H1 (cell line): ENCODE measurements at regions not wholly inside any gene's neighbourhood (a gene's known extent, or its start where the extent isn't known, plus 50 kb on each side); places are given as distances from the start of the nearest gene placed in this dataset.

Source experiments
- CTCF ChIA-PET: fragments of 300-600 bp; sonication (Branson Sonifier 250); formaldehyde crosslinking; loops from one replicate; lab custom pipeline; 2021; ENCODE audit not compliant: partially characterized antibody; lab: Charles Lee
- POLR2A ChIA-PET: fragments of 300-600 bp; sonication (Branson Sonifier 250); formaldehyde crosslinking; loops from one replicate; lab custom pipeline; 2021; ENCODE audit warnings: inconsistent platforms; ENCODE audit not compliant: partially characterized antibody; lab: Charles Lee
- DNase-seq, 2 experiments: peaks; one replicate each; pipeline versions ENCODE4 v3.0.0 to v3.0.0-alpha.2; 2010 to 2022; ENCODE audit warnings: low spot score in 2 of 2, low read depth in 1 of 2, mixed read lengths in 1 of 2
- FAIRE-seq: peaks from 2 replicates; lab custom pipeline; 2011; peaks lifted over from hg19 to GRCh38; lab: Jason Lieb, UNC
- H2AFZ ChIP-seq: 2 replicates; pipeline ENCODE4 v1.8.1; 2012; ENCODE audit warnings: low read length, inconsistent platforms
- H2AK5ac ChIP-seq: 2 replicates; pipeline ENCODE4 v1.6.1; 2013; ENCODE audit warnings: low read depth, low read length
- H2BK120ac ChIP-seq: replicated peaks from 2 replicates; pipeline ENCODE3; 2013; ENCODE audit warnings: low read depth, low read length, inconsistent platforms
- H2BK12ac ChIP-seq: 2 replicates; pipeline ENCODE4 v1.6.1; 2013; ENCODE audit warnings: low read depth, low read length
- H2BK15ac ChIP-seq: 2 replicates; pipeline ENCODE4 v1.6.1; 2013; ENCODE audit warnings: low read length
- H2BK20ac ChIP-seq: 2 replicates; pipeline ENCODE4 v1.6.1; 2013; ENCODE audit warnings: low read length
- H2BK5ac ChIP-seq: 2 replicates; pipeline ENCODE4 v1.6.1; 2013; ENCODE audit warnings: low read depth, low read length
- H3K14ac ChIP-seq: 2 replicates; pipeline ENCODE4 v1.6.1; 2013; ENCODE audit warnings: inconsistent platforms; ENCODE audit not compliant: insufficient read length
- H3K18ac ChIP-seq: 2 replicates; pipeline ENCODE4 v1.6.1; 2013; ENCODE audit warnings: low read length; ENCODE audit errors: extremely low read depth
- H3K23ac ChIP-seq: 2 replicates; pipeline ENCODE4 v1.6.1; 2013; ENCODE audit warnings: inconsistent platforms; ENCODE audit not compliant: insufficient read length
- H3K23me2 ChIP-seq: 2 replicates; pipeline ENCODE4 v1.6.1; 2013; ENCODE audit warnings: low read depth, low read length
- H3K27ac ChIP-seq: 2 replicates; pipeline ENCODE4 v1.6.1; 2011; ENCODE audit warnings: low read depth, low read length, inconsistent platforms
- H3K27me3 ChIP-seq, 4 experiments: replicated peaks in 1 of 4; 1 replicate in 1 of 4; 2 replicates in 3 of 4; pipeline versions ENCODE4 v1.6.1 to v1.8.1; 2011 to 2013; ENCODE audit warnings: low read length in 3 of 4, mild to moderate bottlenecking in 3 of 4, inconsistent platforms in 2 of 4, mixed read lengths in 2 of 4, moderate library complexity in 1 of 4; ENCODE audit not compliant: control insufficient read depth in 3 of 4, insufficient read depth in 3 of 4; ENCODE audit errors: extremely low read depth in 1 of 4
- H3K36me3 ChIP-seq, 4 experiments: 2 replicates each; pipeline versions ENCODE4 v1.6.1 to v1.8.1; 2011 to 2013; ENCODE audit warnings: mild to moderate bottlenecking in 4 of 4, low read length in 3 of 4, moderate library complexity in 2 of 4, control low read depth in 1 of 4, inconsistent platforms in 1 of 4; ENCODE audit not compliant: insufficient read depth in 4 of 4, control insufficient read depth in 2 of 4
- H3K4ac ChIP-seq: replicated peaks from 2 replicates; pipeline ENCODE3; 2013; ENCODE audit warnings: low read length, low read depth, mixed read lengths, inconsistent platforms; ENCODE audit not compliant: insufficient read length
- H3K4me1 ChIP-seq, 4 experiments: replicated peaks in 1 of 4; 1 replicate in 1 of 4; 2 replicates in 3 of 4; pipeline versions ENCODE4 v1.6.1 to v1.8.1; 2011 to 2013; ENCODE audit warnings: low read length in 3 of 4, inconsistent platforms in 2 of 4, mixed read lengths in 1 of 4; ENCODE audit not compliant: insufficient read depth in 4 of 4, control insufficient read depth in 3 of 4
- H3K4me2 ChIP-seq, 2 experiments: 2 replicates each; pipeline versions ENCODE4 v1.6.1 to v1.8.1; 2011 to 2013; ENCODE audit warnings: low read depth in 2 of 2, low read length in 2 of 2, control low read depth in 1 of 2, inconsistent platforms in 1 of 2, mild to moderate bottlenecking in 1 of 2; ENCODE audit not compliant: insufficient read depth in 1 of 2
- H3K4me3 ChIP-seq, 4 experiments: fragments of 200-600, 300-600 bp in 1 of 4; sonication (generic), shearing (Covaris generic), sonication (Bioruptor Twin) in 1 of 4; 2 replicates each; pipeline versions ENCODE4 v1.5.1 to v1.8.1; 2011 to 2016; ENCODE audit warnings: low read length in 4 of 4, low read depth in 3 of 4, control low read depth in 2 of 4, inconsistent platforms in 2 of 4, mild to moderate bottlenecking in 2 of 4, mixed read lengths in 1 of 4, moderate library complexity in 1 of 4; ENCODE audit not compliant: insufficient read depth in 2 of 4; ENCODE audit errors: extremely low read depth in 1 of 4
- H3K56ac ChIP-seq: replicated peaks from 2 replicates; pipeline ENCODE3; 2013; ENCODE audit warnings: low read depth, mild to moderate bottlenecking, mixed read lengths, low read length, inconsistent platforms; ENCODE audit not compliant: insufficient read length
- H3K79me1 ChIP-seq: 2 replicates; pipeline ENCODE4 v1.6.1; 2013; ENCODE audit warnings: low read depth, low read length, control low read depth
- H3K79me2 ChIP-seq, 2 experiments: 2 replicates each; pipeline versions ENCODE4 v1.6.1 to v1.8.1; 2012 to 2013; ENCODE audit warnings: low read length in 2 of 2, mild to moderate bottlenecking in 2 of 2, inconsistent platforms in 1 of 2; ENCODE audit not compliant: insufficient read depth in 2 of 2, control insufficient read depth in 1 of 2
- H3K9ac ChIP-seq, 4 experiments: replicated peaks in 1 of 4; 1 replicate in 1 of 4; 2 replicates in 3 of 4; pipeline versions ENCODE4 v1.6.1 to v1.8.1; 2011 to 2013; ENCODE audit warnings: low read depth in 3 of 4, low read length in 3 of 4, control low read depth in 2 of 4, mild to moderate bottlenecking in 2 of 4, moderate library complexity in 2 of 4, inconsistent platforms in 1 of 4; ENCODE audit errors: extremely low read depth in 1 of 4
- H3K9me3 ChIP-seq, 2 experiments: 2 replicates each; pipeline versions ENCODE4 v1.6.1 to v1.8.1; 2012 to 2013; ENCODE audit warnings: mild to moderate bottlenecking in 2 of 2, moderate library complexity in 2 of 2, control low read depth in 1 of 2, inconsistent platforms in 1 of 2, low read depth in 1 of 2, low read length in 1 of 2, mixed read lengths in 1 of 2; ENCODE audit not compliant: insufficient read depth in 2 of 2
- H4K20me1 ChIP-seq, 2 experiments: replicated peaks in 1 of 2; 2 replicates each; pipeline versions ENCODE3 to v1.8.1; 2011 to 2013; ENCODE audit warnings: inconsistent platforms in 2 of 2, low read length in 2 of 2, mild to moderate bottlenecking in 1 of 2; ENCODE audit not compliant: insufficient read depth in 2 of 2, control insufficient read depth in 1 of 2
- H4K5ac ChIP-seq: 2 replicates; pipeline ENCODE4 v1.6.1; 2013; ENCODE audit warnings: low read length, low read depth, mixed read lengths, inconsistent platforms; ENCODE audit not compliant: insufficient read length
- H4K8ac ChIP-seq: 2 replicates; pipeline ENCODE4 v1.8.0; 2013; ENCODE audit warnings: mild to moderate bottlenecking, moderate library complexity, low read length, inconsistent platforms; ENCODE audit not compliant: insufficient read depth; ENCODE audit errors: extremely low read depth
- H4K91ac ChIP-seq: replicated peaks from 2 replicates; pipeline ENCODE3; 2013; ENCODE audit warnings: low read length, mixed read lengths, inconsistent platforms; ENCODE audit not compliant: insufficient read length
- BACH1 ChIP-seq: IDR thresholded peaks from 2 replicates; pipeline ENCODE4 v1.6.1; 2012; ENCODE audit warnings: low read length, improper control_type of control experiment
- CEBPB ChIP-seq: IDR thresholded peaks from 2 replicates; pipeline ENCODE4 v1.6.1; 2012; ENCODE audit warnings: low read depth, low read length
- CHD2 ChIP-seq: IDR thresholded peaks from 2 replicates; pipeline ENCODE4 v1.6.1; 2012; ENCODE audit warnings: low read length, improper control_type of control experiment
- CREB1 ChIP-seq: IDR thresholded peaks from 2 replicates; pipeline ENCODE4 v1.6.1; 2012; ENCODE audit warnings: inconsistent platforms
- EZH2 ChIP-seq: fragments of 200-600 bp; sonication (generic); IDR thresholded peaks from 2 replicates; pipeline ENCODE4 v1.7.1; 2012; ENCODE audit warnings: low read depth, mild to moderate bottlenecking, moderate library complexity, low read length, inconsistent platforms; ENCODE audit not compliant: severe bottlenecking
- HDAC6 ChIP-seq: IDR thresholded peaks from one replicate; pipeline ENCODE4 v1.7.1; 2012; ENCODE audit warnings: low read depth, mild to moderate bottlenecking, inconsistent platforms, low read length, moderate library complexity
- KDM4A ChIP-seq: IDR thresholded peaks from one replicate; pipeline ENCODE4 v1.7.1; 2012; ENCODE audit warnings: low read depth, mild to moderate bottlenecking, moderate library complexity, low read length, inconsistent platforms; ENCODE audit not compliant: severe bottlenecking
- NANOG ChIP-seq: IDR thresholded peaks from 2 replicates; pipeline ENCODE4 v1.6.1; 2011; ENCODE audit warnings: low read length, low read depth, mild to moderate bottlenecking, inconsistent platforms; ENCODE audit not compliant: insufficient read depth, poor library complexity, severe bottlenecking
- RBBP5 ChIP-seq: IDR thresholded peaks from 2 replicates; pipeline ENCODE4 v1.7.1; 2012; ENCODE audit warnings: low read depth, mild to moderate bottlenecking, inconsistent platforms, low read length, moderate library complexity, borderline replicate concordance
- RNF2 ChIP-seq: fragments of 200-900, 300-1000 bp; sonication (generic); IDR thresholded peaks from 2 replicates; pipeline ENCODE4 v1.7.1; 2016; ENCODE audit warnings: borderline replicate concordance, low read depth, mild to moderate bottlenecking, antibody characterized with exemption, low read length; ENCODE audit not compliant: poor library complexity, severe bottlenecking; ENCODE audit errors: missing control alignments
- RXRA ChIP-seq: IDR thresholded peaks from 2 replicates; pipeline ENCODE4 v1.6.1; 2011; ENCODE audit warnings: low read depth, mild to moderate bottlenecking, low read length, moderate library complexity; ENCODE audit not compliant: insufficient read depth
- SAP30 ChIP-seq: fragments of 300-600 bp; sonication (generic); IDR thresholded peaks from 2 replicates; pipeline ENCODE4 v1.7.1; 2012; ENCODE audit warnings: low read length, moderate library complexity, mild to moderate bottlenecking, inconsistent platforms; ENCODE audit not compliant: insufficient read depth, insufficient replicate concordance
- TEAD4 ChIP-seq: IDR thresholded peaks from 2 replicates; pipeline ENCODE4 v1.6.1; 2012; ENCODE audit warnings: low read depth, low read length, inconsistent platforms, mixed read lengths
- WGBS, 2 experiments: shearing (Covaris generic) in 1 of 2; methylation state at CpG; one replicate each; pipeline versions ENCODE4 v1.1.6 to v1.1.7; 2013 to 2015; ENCODE audit warnings: low lambda C conversion rate in 2 of 2, mixed read lengths in 2 of 2, inconsistent platforms in 1 of 2, low coverage in 1 of 2, missing lambda C conversion rate in 1 of 2; ENCODE audit not compliant: insufficient replicate concordance in 2 of 2, insufficient coverage in 1 of 2, insufficient read length in 1 of 2; ENCODE audit errors: extremely low coverage in 1 of 2, missing lambda C conversion rate in 1 of 2; 5-methylcytosine and 5-hydroxymethylcytosine counted together
- TF ChIP-seq, protein P1 (sequence below): IDR thresholded peaks from 2 replicates; pipeline ENCODE4 v1.6.1; 2011; ENCODE audit warnings: low read length, improper control_type of control experiment

DNA sequence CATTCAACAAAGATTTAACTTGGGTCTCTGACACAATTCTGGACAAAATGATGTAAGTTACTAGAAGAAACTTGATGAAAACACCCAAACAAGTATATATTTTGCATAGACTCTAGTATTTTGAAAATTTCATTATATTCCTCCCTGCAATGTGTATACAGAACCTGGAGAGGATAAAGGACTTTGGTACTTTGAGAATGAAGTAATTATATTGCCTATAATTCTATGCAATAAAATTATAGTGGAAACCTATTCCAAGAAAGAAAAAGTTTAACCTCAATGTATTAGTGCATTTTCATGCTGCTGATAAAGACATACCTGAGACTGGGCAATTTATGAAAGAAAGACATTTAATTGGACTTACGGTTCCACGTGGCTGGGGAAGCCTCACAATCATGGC, 1146.1 kb downstream of the KCNT2 start:
- Histone ChIP-seq H3K79me1 (no peaks in the 10 kb centered on the region), H3K4me1 (no peaks in the 10 kb centered on the region), H2BK20ac (no peak overlapping the region), H3K9ac (no peak overlapping the region), H2BK12ac (no peak overlapping the region), H4K5ac (no peak overlapping the region), H3K56ac (no peak overlapping the region), H3K79me2 (no peaks in the 10 kb centered on the region), H3K9me3 (no peaks in the 10 kb centered on the region), H2BK15ac (no peak overlapping the region), H3K27me3 (no peaks in the 10 kb centered on the region), H4K91ac (no peak overlapping the region), H2AK5ac (no peak overlapping the region), H3K4me3 (no peak overlapping the region), H3K4me2 (no peak overlapping the region), H3K23me2 (no peaks in the 10 kb centered on the region), H3K18ac (no peak overlapping the region), H4K20me1 (no peaks in the 10 kb centered on the region), H2BK5ac (no peak overlapping the region), H2BK120ac (no peak overlapping the region), H3K4ac (no peak overlapping the region), H4K8ac (no peak overlapping the region), H3K36me3 (no peaks in the 10 kb centered on the region), H3K27ac (no peak overlapping the region), H3K14ac (no peak overlapping the region), H3K23ac (no peak overlapping the region), H2AFZ (no peak overlapping the region)
- 83% methylated on average over 2 of the region's 2 CpGs; no CpG with 5 or more reads in 1 of the 2 experiments for WGBS, 2 experiments
- ChIA-PET POLR2A (no interaction called here), CTCF (no interaction called here)
- no peak for DNase-seq
- no peak for FAIRE-seq
- TF ChIP-seq RBBP5 (no peak), CHD2 (no peak), TEAD4 (no peak), BACH1 (no peak), CREB1 (no peak), RNF2 (no peak), SAP30 (no peak), EZH2 (no peak), NANOG (no peak), HDAC6 (no peak), CEBPB (no peak), RXRA (no peak), KDM4A (no peak)
- TF ChIP-seq, protein P1, sequence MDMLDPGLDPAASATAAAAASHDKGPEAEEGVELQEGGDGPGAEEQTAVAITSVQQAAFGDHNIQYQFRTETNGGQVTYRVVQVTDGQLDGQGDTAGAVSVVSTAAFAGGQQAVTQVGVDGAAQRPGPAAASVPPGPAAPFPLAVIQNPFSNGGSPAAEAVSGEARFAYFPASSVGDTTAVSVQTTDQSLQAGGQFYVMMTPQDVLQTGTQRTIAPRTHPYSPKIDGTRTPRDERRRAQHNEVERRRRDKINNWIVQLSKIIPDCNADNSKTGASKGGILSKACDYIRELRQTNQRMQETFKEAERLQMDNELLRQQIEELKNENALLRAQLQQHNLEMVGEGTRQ, result no peak
